ENCODE measurements at regions not wholly inside any gene's neighbourhood (a gene's known extent, or its start where the extent isn't known, plus 50 kb on each side); places are given as distances from the start of the nearest gene placed in this dataset.

DNA sequence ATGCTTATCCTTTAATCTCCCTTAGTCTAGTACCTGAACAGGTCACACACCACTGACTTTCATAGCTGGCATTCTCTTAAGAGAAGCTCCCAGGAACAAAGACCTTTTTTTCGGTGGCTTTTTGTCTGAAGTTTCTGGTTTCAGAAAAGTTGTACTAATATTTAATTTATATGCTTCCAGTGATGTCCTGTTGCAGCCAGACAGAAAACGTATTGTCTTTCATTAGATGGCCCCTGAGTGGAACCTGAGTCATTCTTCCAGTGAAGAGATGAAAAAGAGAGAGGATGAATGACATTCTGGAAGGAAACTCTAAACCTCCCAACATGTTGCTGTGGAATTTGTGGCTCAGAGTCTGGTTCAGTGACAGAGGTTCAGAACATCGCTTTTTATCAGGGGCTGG is 274.8 kb upstream of the TAC1 start:
- DNase-seq, result no peak
- TF ChIP-seq, protein P1, sequence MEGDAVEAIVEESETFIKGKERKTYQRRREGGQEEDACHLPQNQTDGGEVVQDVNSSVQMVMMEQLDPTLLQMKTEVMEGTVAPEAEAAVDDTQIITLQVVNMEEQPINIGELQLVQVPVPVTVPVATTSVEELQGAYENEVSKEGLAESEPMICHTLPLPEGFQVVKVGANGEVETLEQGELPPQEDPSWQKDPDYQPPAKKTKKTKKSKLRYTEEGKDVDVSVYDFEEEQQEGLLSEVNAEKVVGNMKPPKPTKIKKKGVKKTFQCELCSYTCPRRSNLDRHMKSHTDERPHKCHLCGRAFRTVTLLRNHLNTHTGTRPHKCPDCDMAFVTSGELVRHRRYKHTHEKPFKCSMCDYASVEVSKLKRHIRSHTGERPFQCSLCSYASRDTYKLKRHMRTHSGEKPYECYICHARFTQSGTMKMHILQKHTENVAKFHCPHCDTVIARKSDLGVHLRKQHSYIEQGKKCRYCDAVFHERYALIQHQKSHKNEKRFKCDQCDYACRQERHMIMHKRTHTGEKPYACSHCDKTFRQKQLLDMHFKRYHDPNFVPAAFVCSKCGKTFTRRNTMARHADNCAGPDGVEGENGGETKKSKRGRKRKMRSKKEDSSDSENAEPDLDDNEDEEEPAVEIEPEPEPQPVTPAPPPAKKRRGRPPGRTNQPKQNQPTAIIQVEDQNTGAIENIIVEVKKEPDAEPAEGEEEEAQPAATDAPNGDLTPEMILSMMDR (IDR thresholded peaks at IDR 0.05; ENCODE audit: partially characterized antibody, unreplicated experiment), result no peak
- H3K27me3 Mint-ChIP-seq (ENCODE audit: unreplicated experiment), result peaks cover 2% of the 10 kb centered on the region
- H3K9me3 Mint-ChIP-seq (ENCODE audit: unreplicated experiment), result no peaks in the 10 kb centered on the region
- H3K4me1 Mint-ChIP-seq (ENCODE audit: low read depth, unreplicated experiment), result no peaks in the 10 kb centered on the region
- no peak overlapping the region for H3K4me3 Mint-ChIP-seq (ENCODE audit: unreplicated experiment)
- no peak overlapping the region for H3K27ac Mint-ChIP-seq (ENCODE audit: unreplicated experiment)
- H3K36me3 Mint-ChIP-seq (ENCODE audit: unreplicated experiment), result peaks cover 11% of the 10 kb centered on the region

DNA sequence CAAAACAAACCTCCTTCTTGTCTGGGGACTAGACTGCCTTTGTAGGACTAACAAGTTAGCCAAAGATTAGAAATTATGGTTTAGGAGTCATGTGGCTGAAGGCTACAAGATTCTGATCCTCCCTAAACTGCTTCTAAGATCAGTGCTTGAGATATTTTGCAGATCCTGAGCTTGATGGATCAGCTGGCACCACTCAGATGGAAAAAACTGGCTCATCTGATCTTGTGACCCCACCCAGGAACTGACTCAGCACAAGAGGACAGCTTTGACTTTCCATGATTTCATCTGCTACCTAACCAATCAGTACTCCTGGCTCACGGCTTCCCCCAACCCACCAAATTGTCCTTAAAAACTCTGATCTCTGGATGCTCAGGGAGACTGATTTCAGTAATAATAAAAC is 271.5 kb upstream of the TAC1 start:
- no peak overlapping the region for H3K4me3 Mint-ChIP-seq (ENCODE audit: unreplicated experiment)
- DNase-seq, result no peak
- peaks cover 2% of the 10 kb centered on the region for H3K27me3 Mint-ChIP-seq (ENCODE audit: unreplicated experiment)
- H3K9me3 Mint-ChIP-seq (ENCODE audit: unreplicated experiment), result no peaks in the 10 kb centered on the region
- no peaks in the 10 kb centered on the region for H3K4me1 Mint-ChIP-seq (ENCODE audit: low read depth, unreplicated experiment)
- peaks cover 13% of the 10 kb centered on the region for H3K36me3 Mint-ChIP-seq (ENCODE audit: unreplicated experiment)
- no peak overlapping the region for H3K27ac Mint-ChIP-seq (ENCODE audit: unreplicated experiment)
- TF ChIP-seq, protein P1 (IDR thresholded peaks at IDR 0.05; ENCODE audit: partially characterized antibody, unreplicated experiment), result no peak

DNA sequence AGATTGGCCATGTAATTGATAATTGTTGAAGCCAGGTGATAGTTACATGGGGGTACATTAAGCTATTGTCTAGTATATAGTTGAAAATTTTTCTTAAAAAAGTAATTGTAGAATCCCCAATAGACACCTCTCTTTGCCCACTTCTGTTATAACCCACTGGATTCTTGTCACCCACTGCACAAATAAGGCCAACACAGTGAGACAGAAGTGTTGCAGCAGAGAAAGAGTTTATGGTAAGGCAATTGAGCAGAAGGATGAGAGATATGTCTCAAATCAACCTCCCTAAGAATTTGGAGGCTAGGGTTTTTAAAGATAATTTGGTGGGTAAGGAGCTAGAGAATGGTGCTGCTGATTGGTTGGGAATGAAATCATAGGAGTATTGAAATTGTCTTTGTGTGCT is 270.3 kb upstream of the TAC1 start:
- H3K9me3 Mint-ChIP-seq (ENCODE audit: unreplicated experiment), result no peaks in the 10 kb centered on the region
- H3K4me3 Mint-ChIP-seq (ENCODE audit: unreplicated experiment), result no peak overlapping the region
- H3K36me3 Mint-ChIP-seq (ENCODE audit: unreplicated experiment), result peaks cover 13% of the 10 kb centered on the region
- TF ChIP-seq, protein P1 (IDR thresholded peaks at IDR 0.05; ENCODE audit: partially characterized antibody, unreplicated experiment), result no peak
- peaks cover 7% of the 10 kb centered on the region for H3K4me1 Mint-ChIP-seq (ENCODE audit: low read depth, unreplicated experiment)
- DNase-seq, result no peak
- H3K27ac Mint-ChIP-seq (ENCODE audit: unreplicated experiment), result no peak overlapping the region
- no peaks in the 10 kb centered on the region for H3K27me3 Mint-ChIP-seq (ENCODE audit: unreplicated experiment)

DNA sequence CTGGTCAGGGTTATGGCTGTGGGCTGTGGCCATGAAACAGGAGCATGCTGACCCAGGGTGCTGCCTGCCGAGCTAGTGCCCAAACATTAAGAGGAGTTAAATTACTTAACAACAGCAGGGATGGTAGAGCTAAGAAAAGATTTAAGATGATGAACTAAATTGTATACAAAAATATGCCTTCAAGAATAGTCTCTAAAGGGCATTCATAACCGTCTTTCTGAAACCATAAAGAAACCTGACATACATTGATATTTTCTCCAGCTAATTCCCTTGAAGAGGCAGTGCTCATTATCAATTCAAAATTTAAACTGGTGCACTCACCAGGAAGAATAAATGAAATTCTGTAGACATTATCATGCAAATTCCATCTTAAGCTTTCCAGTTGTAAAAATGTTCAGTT is 265.8 kb upstream of the TAC1 start:
- Mint-ChIP-seq H3K36me3 (ENCODE audit: unreplicated experiment) (peaks cover 7% of the 10 kb centered on the region), H3K27me3 (ENCODE audit: unreplicated experiment) (no peaks in the 10 kb centered on the region), H3K27ac (ENCODE audit: unreplicated experiment) (no peak overlapping the region), H3K9me3 (ENCODE audit: unreplicated experiment) (no peaks in the 10 kb centered on the region), H3K4me3 (ENCODE audit: unreplicated experiment) (no peak overlapping the region), H3K4me1 (ENCODE audit: low read depth, unreplicated experiment) (peaks cover 17% of the 10 kb centered on the region)
- no peak for DNase-seq
- TF ChIP-seq, protein P1 (IDR thresholded peaks at IDR 0.05; ENCODE audit: partially characterized antibody, unreplicated experiment), result no peak

DNA sequence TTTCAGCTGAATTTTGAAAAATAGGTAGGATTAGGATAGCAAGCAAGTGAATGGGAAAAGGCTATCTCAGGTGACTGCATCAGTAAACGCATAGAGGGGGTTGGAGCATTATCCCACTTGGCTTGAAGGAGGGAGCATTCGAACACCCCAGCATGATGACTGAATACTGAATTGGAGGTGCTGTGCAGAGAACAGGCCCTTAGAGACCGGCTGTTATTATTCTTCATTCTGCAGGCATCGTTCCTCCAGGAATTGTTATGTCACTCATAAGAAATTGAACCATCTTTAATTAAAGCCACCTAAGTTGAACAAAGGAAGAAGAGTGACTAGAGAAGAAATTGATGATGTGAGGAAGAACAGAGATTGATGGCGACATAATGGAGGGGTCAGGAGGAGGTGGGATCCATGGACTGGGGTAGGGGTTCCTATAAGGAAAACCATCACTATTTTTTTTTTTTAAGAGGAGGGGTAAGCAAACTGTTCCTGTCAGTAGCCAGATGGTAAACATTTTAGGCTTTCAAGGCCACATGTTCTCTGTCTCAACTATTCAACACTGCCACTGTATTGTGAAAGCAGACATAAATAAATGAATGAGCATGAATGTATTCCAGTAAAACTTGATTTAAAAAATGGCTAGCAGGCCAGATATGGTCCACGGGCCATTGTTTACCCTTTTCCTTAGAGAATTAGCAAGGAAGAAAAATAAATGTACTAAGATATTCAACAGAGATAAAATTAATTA is 264.7 kb upstream of the TAC1 start:
- H3K27me3 Mint-ChIP-seq (ENCODE audit: unreplicated experiment), result no peaks in the 10 kb centered on the region
- H3K27ac Mint-ChIP-seq (ENCODE audit: unreplicated experiment), result peak overlapping the region; percentile 44
- no peak for DNase-seq
- TF ChIP-seq, protein P1 (IDR thresholded peaks at IDR 0.05; ENCODE audit: partially characterized antibody, unreplicated experiment), result no peak
- H3K4me3 Mint-ChIP-seq (ENCODE audit: unreplicated experiment), result no peak overlapping the region
- H3K36me3 Mint-ChIP-seq (ENCODE audit: unreplicated experiment), result peaks cover under 1% of the 10 kb centered on the region
- H3K4me1 Mint-ChIP-seq (ENCODE audit: low read depth, unreplicated experiment), result peaks cover 17% of the 10 kb centered on the region
- no peaks in the 10 kb centered on the region for H3K9me3 Mint-ChIP-seq (ENCODE audit: unreplicated experiment)

All from glutamatergic neuron (in vitro differentiated cells).